ENCODE measurements at regions not wholly inside any gene's neighbourhood (a gene's known extent, or its start where the extent isn't known, plus 50 kb on each side); places are given as distances from the start of the nearest gene placed in this dataset.

DNA sequence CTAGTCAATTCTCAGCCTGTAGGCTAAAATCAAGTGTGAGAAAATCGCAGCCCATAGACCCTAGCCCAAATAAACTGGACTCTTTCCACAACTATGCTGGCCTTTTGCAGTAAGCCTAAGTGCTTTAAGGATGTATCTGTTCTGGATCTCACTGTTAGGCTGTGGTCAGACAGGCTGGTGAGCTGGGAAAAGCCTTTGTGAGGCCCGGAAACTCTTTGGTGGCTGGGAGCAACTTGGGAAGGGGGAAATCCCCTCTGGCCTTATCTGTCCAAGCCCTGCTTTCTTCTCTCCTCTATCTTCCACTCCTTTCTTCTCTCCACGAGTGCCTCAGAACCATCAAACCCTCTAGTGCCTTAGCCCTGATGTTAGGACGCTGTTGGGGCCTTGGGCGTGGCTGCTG is 135.4 kb downstream of the LACC1 start:
- TF ChIP-seq ZFP3 (tag by site-specific recombination; IDR thresholded peaks at IDR 0.05; ENCODE audit: low read depth) (no peak), OSR2 (tag by site-specific recombination; IDR thresholded peaks at IDR 0.05) (no peak), SETDB1 (IDR thresholded peaks at IDR 0.05; ENCODE audit: insufficient read length, low read length) (no peak), ZNF221 (tag by site-specific recombination; IDR thresholded peaks at IDR 0.05; ENCODE audit: borderline replicate concordance) (no peak), ZNF335 (tag by site-specific recombination; conservative IDR thresholded peaks at IDR 0.05) (no peak)
- TF ChIP-seq, protein P1, sequence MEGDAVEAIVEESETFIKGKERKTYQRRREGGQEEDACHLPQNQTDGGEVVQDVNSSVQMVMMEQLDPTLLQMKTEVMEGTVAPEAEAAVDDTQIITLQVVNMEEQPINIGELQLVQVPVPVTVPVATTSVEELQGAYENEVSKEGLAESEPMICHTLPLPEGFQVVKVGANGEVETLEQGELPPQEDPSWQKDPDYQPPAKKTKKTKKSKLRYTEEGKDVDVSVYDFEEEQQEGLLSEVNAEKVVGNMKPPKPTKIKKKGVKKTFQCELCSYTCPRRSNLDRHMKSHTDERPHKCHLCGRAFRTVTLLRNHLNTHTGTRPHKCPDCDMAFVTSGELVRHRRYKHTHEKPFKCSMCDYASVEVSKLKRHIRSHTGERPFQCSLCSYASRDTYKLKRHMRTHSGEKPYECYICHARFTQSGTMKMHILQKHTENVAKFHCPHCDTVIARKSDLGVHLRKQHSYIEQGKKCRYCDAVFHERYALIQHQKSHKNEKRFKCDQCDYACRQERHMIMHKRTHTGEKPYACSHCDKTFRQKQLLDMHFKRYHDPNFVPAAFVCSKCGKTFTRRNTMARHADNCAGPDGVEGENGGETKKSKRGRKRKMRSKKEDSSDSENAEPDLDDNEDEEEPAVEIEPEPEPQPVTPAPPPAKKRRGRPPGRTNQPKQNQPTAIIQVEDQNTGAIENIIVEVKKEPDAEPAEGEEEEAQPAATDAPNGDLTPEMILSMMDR (tag by site-specific recombination; IDR thresholded peaks at IDR 0.05): no peak
- TF ChIP-seq, protein P2, sequence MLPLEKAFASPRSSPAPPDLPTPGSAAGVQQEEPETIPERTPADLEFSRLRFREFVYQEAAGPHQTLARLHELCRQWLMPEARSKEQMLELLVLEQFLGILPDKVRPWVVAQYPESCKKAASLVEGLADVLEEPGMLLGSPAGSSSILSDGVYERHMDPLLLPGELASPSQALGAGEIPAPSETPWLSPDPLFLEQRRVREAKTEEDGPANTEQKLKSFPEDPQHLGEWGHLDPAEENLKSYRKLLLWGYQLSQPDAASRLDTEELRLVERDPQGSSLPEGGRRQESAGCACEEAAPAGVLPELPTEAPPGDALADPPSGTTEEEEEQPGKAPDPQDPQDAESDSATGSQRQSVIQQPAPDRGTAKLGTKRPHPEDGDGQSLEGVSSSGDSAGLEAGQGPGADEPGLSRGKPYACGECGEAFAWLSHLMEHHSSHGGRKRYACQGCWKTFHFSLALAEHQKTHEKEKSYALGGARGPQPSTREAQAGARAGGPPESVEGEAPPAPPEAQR (tag by site-specific recombination; IDR thresholded peaks at IDR 0.05): no peak
- TF ChIP-seq, protein P3, sequence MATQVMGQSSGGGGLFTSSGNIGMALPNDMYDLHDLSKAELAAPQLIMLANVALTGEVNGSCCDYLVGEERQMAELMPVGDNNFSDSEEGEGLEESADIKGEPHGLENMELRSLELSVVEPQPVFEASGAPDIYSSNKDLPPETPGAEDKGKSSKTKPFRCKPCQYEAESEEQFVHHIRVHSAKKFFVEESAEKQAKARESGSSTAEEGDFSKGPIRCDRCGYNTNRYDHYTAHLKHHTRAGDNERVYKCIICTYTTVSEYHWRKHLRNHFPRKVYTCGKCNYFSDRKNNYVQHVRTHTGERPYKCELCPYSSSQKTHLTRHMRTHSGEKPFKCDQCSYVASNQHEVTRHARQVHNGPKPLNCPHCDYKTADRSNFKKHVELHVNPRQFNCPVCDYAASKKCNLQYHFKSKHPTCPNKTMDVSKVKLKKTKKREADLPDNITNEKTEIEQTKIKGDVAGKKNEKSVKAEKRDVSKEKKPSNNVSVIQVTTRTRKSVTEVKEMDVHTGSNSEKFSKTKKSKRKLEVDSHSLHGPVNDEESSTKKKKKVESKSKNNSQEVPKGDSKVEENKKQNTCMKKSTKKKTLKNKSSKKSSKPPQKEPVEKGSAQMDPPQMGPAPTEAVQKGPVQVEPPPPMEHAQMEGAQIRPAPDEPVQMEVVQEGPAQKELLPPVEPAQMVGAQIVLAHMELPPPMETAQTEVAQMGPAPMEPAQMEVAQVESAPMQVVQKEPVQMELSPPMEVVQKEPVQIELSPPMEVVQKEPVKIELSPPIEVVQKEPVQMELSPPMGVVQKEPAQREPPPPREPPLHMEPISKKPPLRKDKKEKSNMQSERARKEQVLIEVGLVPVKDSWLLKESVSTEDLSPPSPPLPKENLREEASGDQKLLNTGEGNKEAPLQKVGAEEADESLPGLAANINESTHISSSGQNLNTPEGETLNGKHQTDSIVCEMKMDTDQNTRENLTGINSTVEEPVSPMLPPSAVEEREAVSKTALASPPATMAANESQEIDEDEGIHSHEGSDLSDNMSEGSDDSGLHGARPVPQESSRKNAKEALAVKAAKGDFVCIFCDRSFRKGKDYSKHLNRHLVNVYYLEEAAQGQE (tag by site-specific recombination; IDR thresholded peaks at IDR 0.05): no peak
